ENCODE measurements at regions not wholly inside any gene's neighbourhood (a gene's known extent, or its start where the extent isn't known, plus 50 kb on each side); places are given as distances from the start of the nearest gene placed in this dataset.
"Not testable (repeated sequence)": the region's sequence is repeated elsewhere in the genome, so short reads cannot be mapped to it uniquely, and the experiment has no call there.

DNA sequence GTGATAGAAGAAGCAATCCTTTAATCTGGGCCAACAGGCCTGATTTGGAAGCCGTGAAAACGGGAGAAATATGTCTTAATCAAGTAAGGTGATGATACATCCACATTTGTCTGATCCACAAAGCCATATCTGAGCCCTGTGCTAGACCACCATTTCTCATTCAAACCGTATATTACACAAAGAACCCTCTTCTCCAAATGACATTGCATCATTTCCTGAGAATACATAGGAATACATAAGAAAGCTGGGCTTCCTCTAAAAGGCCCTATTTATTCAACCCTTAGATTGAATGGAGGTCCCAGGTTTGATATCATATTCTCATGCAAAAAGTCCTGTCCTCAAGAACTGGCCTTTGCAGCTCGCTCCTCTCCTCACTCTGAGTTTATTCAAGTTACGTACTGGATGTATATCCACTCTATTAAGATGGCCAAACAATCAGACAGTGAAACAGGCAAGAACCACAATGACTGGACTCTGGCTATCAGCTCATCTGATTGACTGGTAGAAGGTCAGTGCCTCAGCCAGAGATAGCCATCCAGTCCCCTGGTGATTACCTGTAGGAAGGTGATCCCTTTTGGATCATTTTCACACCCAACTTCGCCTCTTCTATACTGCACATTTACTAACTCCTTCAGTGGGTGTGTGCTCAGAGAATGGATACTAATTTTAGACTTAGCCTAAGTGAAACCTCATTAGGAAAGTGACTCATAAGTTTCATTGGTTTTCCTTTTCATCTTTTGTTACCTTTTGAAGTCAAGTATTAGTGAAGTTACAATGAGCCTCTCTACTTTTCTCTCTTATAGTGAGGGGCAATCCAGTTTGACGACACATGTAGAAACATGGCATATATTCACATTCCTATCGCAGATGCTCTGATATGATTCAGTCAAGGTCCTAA lies 167.6 kb upstream of the WWC1 start:
- DNase-seq = no peak

DNA sequence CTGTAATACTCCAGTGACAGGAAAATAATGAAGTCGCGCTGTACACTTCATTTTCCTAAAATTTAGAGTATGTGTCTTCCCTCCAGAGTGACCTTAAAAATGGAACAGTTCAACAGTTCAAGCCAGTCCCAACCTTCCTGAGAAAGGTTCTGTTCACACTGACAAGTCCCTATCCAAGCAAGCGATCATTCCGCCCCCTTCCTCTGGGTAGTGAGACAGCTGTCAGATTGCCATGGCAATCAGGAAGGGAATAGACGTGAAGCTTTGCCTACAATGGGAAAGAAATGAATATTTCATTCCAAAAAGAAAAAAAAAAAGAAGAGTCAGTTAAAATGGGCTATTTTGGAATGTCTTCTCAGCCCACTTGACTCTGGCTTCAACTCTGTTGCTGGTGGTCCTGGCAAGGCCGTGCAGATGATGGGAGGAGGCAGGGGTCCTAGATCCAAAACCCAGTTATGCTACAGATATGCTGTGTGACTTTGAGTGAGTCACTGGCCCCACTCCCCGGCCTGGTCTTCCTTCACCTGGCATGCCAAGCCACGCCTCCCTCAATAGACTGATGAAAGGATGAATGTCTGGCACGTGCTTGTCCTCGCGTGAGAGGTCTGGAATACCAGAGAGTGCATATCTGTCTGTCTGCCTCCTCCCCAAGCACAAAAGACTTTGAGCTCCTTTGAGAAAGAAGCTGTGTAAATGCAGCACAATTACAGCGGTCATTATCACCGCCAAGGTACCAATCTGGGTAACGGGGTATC lies 165.8 kb upstream of the WWC1 start:
- DNase-seq = no peak

DNA sequence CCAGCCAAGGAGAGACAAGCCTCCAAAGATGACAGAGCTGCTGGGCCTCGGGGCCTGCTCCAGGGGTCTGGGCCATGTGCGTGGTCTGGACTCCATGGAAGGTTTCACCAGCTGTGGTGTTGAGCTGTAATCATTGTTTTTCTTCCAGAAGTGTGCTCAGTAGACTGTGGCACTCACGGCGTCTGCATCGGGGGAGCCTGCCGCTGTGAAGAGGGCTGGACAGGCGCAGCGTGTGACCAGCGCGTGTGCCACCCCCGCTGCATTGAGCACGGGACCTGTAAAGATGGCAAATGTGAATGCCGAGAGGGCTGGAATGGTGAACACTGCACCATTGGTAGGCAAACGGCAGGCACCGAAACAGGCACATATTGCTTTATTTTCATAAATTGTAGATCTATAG lies 164.8 kb upstream of the WWC1 start:
- DNase-seq = no peak

DNA sequence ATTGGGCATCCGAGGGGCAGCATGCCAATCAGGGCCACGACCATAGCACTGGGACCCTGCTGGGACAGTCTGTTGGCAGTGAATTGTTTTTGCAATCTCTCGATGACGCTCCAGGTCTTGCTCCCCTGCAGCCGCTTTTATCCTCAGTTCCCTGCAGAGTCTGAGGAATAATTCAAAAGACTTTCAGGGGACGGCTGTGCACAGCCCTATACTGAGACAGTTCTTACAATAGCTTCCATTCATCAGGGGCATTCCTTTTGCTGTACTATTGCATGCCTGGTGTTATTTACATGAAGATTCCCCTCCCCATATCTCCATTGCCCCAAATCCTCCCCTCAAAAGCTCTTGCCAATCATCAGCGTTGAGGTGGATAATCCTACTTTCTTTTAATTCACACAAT lies 163.3 kb upstream of the WWC1 start:
- DNase-seq = no peak

DNA sequence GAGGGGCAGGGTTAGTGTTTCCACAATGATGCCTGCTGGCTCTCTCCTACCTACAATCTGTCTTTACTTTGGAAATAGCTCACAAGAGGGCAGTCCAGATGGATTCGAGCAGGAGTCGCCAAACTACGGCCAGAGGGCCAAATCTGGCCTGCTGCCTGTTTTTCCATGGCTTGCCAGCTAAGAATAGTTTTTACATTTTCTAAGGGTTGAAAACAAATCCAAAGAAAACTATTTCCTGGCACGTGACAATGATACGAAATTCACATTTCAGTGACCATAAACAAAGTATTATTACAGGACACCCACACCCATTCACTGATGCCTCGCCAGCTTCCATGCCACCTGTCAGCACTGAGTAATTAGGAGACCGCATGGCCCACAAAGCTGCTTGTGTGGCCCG lies 162.9 kb upstream of the WWC1 start:
- DNase-seq = no peak

DNA sequence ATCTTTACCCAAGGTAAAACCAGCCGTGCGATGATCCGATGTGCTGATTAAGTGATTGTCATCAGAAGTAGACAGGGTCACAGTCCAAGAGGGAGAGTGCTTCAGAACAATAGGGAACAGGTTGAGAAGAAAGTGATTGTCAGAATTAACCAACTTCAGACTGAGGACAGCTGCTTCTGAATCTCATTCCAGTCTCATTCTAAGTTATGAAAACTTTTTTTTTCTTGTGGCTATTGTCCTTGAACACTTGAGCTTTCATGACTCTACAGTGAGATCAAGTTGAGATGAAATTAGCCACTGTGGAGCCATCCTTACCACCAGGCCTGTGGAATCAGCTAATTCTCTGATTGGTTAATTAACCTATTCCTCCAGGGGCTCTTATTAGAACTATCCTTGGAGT lies 159.9 kb upstream of the WWC1 start:
- no peak for DNase-seq

DNA sequence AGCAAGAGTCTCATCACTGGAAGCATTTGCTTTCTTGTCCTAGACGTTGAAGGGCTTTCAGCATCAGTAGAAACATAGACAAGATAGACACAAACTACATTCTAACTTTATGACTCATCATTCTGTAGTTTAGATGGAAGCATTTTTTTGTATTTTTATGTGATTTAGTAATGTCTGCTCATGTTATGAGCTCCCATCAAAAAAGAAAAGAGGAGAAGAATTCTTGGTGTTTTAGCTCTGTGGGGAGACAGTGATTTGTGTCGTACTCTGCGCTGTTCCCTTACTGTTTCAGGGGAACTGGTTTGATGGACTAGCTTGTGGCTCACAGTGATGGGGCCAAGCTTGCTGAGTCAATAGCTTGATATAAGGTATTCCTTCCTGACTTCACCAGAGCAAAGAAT lies 159.2 kb upstream of the WWC1 start:
- no peak for DNase-seq

DNA sequence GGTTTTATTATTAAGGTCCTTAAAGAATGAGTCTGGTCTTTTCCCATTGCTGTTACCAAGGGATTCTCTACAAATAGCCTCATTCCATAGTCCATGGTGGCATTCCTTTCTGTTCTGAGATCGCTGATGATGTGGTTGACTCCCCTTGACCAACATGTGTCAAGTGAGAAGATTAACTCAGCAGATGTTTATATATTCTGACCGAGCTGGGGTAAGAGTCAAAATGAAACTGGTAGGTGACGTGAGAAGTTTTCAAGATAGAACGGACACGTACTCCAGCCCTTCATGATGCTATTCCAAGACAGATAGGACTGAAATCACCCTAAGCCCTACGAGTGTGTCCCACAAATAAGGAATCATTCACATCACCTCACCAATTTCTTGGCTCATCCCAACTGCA lies 155.5 kb upstream of the WWC1 start:
- DNase-seq = no peak

DNA sequence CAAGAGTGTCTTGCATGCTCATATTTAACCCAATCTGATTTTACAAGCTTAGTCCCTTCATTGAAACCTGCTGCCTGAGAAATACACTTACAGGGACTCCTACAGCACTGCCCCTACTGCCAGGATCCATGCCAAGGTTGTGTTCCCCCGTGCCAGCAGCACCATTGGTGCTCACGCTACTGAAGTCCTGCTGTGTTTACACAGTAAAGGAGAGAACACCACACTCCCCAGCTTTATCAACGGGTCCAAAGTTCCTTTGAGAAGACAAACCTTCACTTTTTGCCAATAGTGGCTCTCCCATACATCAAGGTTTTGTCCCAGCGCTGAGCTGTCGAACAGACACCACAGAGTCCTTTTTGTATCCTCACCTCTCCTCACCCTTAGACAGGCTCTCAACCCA lies 155.1 kb upstream of the WWC1 start:
- DNase-seq = no peak

DNA sequence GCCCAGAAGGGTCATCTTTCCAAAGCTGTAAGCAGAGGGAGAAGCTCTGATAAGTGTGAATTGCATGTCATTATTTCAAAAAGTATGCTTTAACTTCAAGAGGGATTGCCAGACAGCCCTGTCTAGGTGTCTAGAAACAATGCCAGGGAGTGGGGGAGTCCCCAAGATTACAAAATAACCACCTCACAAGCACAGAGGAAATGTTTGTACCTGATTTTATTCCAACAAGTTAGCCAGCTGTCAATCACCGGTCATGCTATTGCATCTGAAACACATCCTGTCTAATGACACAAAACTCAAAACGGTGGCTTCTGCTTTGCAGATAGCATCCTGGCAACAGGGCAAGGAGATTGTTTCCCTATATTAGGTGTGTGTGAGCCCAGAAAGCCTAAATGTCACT lies 154.2 kb upstream of the WWC1 start:
- no peak for DNase-seq

DNA sequence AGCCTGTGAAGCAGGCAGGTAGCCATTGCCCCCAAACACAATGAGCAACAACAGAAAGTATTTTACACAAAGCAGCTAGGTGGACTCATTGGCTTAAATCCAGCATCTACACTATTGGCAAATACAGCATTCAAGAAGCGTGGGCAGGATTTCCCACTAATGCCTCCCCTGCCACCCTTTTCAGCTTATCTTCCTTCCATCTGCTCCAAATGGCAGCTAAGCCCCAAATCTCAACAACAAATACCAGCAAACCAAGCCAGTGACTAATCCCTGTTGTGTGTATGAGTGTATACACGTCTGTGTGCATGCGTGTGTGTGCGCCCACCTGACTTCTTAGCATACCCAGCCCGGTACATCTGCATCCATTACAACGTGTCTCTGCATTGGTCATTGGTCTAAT lies 151.2 kb upstream of the WWC1 start:
- no peak for DNase-seq

DNA sequence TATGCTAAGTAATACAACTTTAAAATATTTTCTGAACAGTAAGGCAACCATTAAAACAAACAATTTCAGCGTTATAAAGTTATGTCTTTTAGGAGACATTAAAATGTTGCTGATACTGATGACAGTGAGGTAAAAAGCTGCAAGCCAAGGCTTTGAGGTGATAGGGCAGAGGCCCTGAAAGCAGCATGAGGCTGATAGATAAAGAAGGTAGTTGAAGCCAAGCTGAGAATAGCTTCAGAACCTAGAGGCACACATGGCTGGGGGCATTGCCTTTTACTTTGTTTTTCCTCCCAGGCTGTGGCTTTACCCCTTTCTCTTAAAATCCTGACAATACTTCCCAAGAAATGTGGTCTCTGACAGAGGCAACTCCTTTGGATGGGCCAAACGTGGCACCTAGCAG lies 149.0 kb upstream of the WWC1 start:
- DNase-seq = no peak

DNA sequence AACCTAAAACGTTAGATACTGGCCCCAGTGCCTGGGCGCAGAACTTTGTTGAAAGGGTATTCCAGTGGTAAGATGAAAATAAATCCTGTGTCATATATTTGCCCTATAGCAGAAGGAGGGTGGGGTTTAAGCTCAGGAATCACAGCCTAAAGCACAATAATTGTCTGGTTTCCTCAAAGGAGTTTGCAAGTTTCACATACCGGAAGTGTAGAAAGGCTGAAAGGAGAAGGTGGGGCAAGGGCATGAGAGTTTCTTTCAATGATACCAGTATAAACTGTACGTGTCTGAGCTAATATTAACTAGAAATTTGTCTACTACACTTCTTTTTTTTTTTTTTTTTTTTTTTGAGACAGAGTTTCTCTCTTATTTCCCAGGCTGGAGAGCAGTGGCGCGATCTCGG lies 147.9 kb upstream of the WWC1 start:
- not testable (repeated sequence) for DNase-seq

DNA sequence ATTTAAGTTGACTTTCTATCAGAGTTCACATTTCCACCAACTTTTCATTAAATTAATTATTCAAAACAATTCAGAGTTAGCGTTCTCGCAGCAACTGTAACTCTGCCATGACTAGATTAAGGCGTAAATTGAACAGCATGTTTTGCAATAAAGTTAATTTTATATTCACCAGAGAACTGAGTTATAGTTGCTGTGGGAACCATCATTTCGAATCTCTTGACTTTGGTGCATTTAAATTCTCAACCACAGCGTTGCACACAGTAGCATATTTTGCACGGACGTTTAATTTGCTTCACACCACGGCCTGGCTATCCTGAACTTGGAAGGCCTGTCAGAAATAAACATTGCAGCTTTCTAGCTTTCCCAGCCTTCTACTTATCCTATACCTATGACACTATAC lies 144.3 kb upstream of the WWC1 start:
- no peak for DNase-seq

DNA sequence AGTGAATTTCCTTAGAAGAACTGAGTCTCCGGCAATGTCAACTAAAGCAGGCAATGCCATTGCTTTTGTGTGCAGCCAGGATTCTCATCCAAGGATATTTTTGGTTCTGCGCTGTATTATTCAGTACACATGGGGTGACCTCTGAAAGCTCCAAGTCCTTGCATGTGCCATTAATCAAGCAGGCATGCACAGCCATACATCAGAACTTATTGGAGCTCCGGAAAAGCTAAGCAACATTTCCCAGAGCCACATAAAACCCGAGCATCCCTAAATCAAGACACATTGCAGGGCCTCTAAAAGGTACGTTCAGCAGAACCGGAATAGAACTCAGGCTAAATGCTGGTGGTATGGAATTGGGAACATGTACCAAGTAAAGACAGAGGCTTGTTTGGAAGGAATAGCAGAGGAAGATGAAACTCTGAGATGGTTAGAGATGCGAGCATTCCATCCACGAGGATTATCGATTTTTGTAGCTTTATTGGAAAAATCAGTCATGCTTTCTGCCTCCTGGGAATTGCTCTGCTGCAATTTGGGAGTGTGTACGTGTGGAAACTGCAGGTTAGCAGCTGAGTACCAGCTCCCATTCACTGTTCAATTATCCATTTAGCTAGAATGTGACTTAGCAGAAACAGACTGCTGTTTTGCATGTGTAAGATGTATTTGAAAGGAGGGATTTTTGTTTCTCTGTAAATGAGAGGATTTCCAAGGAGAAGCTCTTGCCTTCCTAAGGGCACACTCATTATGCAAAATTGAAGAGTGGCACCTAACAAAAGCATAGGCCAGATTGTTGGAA lies 143.7 kb upstream of the WWC1 start:
- DNase-seq = no peak

DNA sequence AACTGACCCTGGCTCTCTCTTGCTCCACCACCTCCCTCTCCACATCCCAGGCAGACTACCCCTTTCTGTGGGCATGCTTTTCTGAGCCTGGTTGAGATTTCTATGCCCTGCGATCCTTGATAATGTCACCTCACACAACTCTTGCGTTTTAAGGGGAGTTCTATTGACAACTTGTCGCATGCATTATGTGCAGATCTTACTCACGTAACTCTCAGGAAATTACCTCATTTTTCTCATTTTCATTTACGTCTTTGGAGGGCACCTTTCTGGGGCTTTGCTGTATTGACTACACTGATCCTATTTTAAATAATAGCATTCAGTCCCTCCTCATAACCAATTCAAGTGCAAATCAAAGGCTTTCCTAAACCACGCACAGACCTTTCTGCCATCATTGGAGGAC lies 140.4 kb upstream of the WWC1 start:
- no peak for DNase-seq

DNA sequence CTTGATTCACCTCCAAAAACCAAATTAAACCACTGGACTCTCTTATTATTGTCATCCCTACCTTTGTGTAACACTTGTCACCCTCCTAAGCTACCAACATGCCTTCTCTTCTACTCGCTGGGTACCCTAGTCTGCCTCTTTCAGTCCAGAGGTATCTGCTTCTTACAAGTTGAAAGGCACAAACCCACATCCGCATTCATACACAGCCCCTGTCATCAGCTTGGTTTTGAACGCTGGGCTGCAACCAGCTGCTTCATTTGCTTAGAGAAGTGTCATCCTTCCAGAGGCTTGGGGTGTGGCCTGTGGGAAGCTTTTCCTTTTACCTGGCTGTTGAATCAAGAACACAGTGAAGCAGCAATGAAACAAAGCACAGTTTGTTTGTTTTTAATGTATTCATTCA lies 138.8 kb upstream of the WWC1 start:
- DNase-seq = no peak

DNA sequence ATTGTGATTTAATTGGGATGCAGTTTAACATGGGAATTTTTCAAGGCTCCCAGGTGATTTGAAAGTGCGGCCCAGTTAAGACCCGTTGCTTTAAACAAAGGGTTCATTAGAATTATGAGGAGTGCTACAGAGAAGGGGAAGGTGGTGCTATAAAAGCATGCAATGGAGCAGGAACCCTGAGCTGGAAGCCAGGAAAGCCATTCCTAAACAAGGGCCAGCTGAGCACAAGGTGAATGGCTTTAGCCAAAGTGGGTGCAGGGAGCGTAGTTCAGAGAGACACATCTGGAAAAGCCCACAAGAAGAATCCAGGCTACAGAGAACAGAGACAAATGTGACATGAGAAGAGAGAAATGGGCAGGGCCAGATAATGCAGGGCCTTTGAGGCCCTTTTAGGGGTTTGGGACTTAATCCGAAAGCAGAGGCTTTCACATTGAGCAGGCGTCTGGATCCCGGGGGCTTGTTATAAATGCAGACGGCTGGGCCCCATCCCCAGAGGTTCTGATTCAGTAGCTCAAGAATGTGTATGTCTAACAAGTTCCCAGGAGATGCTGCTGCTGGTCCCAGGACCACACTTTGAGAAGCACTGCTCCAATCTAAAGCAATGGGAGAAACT lies 138.1 kb upstream of the WWC1 start:
- no peak for DNase-seq

DNA sequence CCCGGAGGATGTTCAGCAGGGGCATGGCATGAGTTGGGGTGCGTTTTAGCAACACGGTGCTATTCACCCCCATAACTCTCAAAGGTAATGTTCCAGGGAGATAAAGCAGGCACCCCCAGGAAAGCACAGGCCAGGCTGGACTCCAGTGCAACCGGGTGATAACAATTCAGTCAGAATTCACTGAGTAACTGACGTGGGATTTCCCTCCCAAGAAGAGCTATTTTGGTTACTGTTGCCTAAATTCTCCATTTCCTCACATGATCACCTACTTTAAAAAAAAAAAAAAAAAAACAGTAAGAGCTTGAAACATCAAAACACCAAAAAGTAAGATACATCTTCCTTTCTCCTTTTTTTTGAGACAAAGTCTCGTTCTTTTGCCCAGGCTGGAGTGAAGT lies 137.6 kb upstream of the WWC1 start:
- DNase-seq = no peak

DNA sequence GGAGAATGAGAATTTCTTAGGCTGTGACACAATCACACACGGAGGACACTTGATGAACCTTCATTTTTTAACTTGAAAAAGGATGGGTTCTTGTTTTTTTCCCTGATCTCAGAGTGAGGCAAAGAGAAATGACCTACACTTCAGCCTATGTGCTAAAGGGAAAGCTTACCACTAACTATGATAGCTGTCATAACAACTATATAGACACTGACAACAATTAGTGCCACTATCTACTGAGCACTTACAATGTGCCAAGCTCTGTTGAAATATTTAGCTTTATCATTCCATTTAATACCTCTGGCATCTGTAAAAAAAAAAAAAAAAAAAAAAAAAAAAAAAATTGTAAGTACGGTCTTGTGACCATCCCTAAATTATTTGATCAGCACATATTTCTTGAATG lies 135.9 kb upstream of the WWC1 start:
- no peak for DNase-seq

DNA sequence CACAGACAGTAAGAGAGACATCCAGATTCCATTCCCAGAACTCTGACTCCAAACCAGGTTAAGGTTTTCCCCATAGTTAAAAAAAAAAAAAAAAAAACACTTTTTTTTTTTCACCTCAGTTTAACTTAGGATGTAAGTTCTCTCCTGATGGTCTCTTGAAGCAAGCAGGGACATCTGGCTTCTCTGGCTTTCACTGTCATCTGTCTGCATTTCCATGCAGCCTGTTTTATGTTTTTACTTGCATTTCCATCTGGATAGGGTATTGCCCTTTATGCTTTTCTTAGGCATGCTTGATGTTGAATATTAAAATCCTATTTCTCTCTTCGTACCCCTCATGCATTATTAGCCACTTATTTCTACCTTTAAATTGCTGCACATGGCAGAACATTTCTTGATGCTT lies 135.3 kb upstream of the WWC1 start:
- DNase-seq = no peak

DNA sequence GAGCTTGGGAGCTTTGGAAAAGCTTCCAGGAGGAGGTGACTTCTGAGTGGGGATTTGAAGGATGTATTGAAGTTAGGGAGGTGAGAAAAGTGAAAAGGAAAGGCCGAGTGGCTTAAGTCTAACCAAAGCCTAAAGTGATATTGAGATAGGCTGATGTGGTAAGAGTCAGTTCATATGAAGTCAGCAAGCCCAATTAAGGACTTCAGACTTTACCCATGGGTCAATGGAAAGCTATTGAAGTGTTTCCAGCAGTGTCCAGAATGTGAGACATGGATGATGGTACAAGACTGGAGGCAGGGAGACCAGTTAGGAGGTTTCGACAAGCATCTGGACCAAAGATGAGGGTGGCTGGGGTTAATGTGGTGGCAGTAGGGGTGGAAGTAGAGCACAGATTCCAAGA lies 134.3 kb upstream of the WWC1 start:
- DNase-seq = no peak

DNA sequence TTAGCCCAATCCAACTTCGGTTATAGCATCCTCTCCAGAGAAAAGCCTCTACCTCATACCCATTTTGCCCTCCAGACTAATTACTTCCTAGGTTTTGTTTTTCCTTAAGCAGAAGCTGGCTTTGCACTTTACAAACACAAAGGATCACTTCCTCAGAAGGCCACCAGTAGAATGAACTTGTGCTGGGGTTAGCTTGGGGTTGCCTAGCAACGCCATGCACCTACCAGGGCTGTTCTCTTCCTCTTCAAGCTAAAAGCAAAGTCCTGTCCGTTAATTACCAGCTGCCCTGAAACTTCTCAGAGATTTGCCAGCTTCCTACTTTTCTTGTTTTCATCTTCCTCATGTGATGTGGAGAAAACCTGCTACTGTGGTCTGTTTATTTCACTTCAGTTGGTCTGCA lies 132.0 kb upstream of the WWC1 start:
- no peak for DNase-seq

Measured in activated gamma-delta T cell treated with Interleukin-2 at 50 U/mL for 16 hours (primary cell).